C4-2B (cell line): ENCODE measurements at regions not wholly inside any gene's neighbourhood (a gene's known extent, or its start where the extent isn't known, plus 50 kb on each side); places are given as distances from the start of the nearest gene placed in this dataset.

Source experiments
- ZFX ChIP-seq: fragments of 450-650 bp; IDR thresholded peaks from 2 replicates; pipeline ENCODE4 v1.6.1; 2017
- TF ChIP-seq, protein P1 (sequence below): fragments of 450-650 bp; conservative IDR thresholded peaks from 2 replicates; pipeline ENCODE4 v1.5.1; 2017; ENCODE audit warnings: mild to moderate bottlenecking

DNA sequence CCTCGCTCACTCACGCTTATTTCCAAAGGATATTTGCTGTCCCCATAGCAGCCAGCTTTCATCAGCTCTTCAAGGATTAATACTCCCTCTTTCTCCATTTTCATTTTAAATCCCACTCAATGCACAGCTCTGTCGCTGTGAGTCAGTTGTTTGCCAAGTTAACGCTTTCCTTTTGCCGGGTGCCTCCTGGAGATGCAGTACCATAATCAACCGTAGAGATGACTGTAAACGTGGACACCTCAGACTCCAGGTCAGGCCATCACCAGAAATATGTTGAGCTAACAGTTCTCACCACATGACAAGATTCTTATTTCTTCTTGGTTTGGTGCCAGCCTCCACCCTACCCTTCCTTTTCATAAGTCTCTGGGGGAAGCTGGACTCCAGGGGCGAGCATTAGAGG is 66.6 kb upstream of the TAB2 start:
- TF ChIP-seq, protein P1, sequence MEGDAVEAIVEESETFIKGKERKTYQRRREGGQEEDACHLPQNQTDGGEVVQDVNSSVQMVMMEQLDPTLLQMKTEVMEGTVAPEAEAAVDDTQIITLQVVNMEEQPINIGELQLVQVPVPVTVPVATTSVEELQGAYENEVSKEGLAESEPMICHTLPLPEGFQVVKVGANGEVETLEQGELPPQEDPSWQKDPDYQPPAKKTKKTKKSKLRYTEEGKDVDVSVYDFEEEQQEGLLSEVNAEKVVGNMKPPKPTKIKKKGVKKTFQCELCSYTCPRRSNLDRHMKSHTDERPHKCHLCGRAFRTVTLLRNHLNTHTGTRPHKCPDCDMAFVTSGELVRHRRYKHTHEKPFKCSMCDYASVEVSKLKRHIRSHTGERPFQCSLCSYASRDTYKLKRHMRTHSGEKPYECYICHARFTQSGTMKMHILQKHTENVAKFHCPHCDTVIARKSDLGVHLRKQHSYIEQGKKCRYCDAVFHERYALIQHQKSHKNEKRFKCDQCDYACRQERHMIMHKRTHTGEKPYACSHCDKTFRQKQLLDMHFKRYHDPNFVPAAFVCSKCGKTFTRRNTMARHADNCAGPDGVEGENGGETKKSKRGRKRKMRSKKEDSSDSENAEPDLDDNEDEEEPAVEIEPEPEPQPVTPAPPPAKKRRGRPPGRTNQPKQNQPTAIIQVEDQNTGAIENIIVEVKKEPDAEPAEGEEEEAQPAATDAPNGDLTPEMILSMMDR = no peak
- TF ChIP-seq ZFX = no peak
